Hepatocyte (in vitro differentiated cells): ENCODE measurements at regions not wholly inside any gene's neighbourhood (a gene's known extent, or its start where the extent isn't known, plus 50 kb on each side); places are given as distances from the start of the nearest gene placed in this dataset.

ENCODE experiments used
- CTCF ChIP-seq: fragments of 200-600 bp; sonication (generic); IDR thresholded peaks from 2 replicates; pipeline ENCODE4 v1.5.1; 2016; ENCODE audit warnings: antibody characterized with exemption, mild to moderate bottlenecking; ENCODE audit not compliant: poor library complexity
- EZH2phosphoT487 ChIP-seq: fragments of 200-600 bp; sonication (generic); IDR thresholded peaks from one replicate; pipeline ENCODE4 v1.6.1; 2018; ENCODE audit warnings: antibody characterized with exemption, mild to moderate bottlenecking, low read depth, moderate library complexity; ENCODE audit not compliant: unreplicated experiment, severe bottlenecking

GRCh38 chr4:164343472-164343976 is 410.4 kb upstream of the SMIM31 start:
- no peak for TF ChIP-seq CTCF
- no peak for TF ChIP-seq EZH2phosphoT487
